Activated naive CD4-positive, alpha-beta T cell treated with anti-CD3 and anti-CD28 coated beads, Interleukin-2, amount 10 ng/mL, durations not matched to agents 7 days and 5 days (primary cell): ENCODE measurements at regions not wholly inside any gene's neighbourhood (a gene's known extent, or its start where the extent isn't known, plus 50 kb on each side); places are given as distances from the start of the nearest gene placed in this dataset.
"Not testable (repeated sequence)": the region's sequence is repeated elsewhere in the genome, so short reads cannot be mapped to it uniquely, and the experiment has no call there.

Source experiments
- CTCF ChIA-PET: fragments of 350-600 bp; sonication (Branson Sonifier 250); formaldehyde crosslinking; loops from one replicate; lab custom pipeline; 2021; ENCODE audit warnings: antibody characterized with exemption; lab: Charles Lee
- DNase-seq: peaks from one replicate; pipeline ENCODE4 v3.0.0-alpha.2; 2020
- H3K27ac Mint-ChIP-seq: one replicate; pipeline ENCODE4 v1.8.0; 2021; ENCODE audit warnings: mild to moderate bottlenecking, moderate library complexity, mixed read lengths
- H3K27me3 Mint-ChIP-seq: one replicate; pipeline ENCODE4 v1.8.0; 2021; ENCODE audit warnings: mild to moderate bottlenecking, mixed read lengths
- H3K36me3 Mint-ChIP-seq: one replicate; pipeline ENCODE4 v1.8.0; 2021; ENCODE audit warnings: mixed read lengths
- H3K4me1 Mint-ChIP-seq: one replicate; pipeline ENCODE4 v1.8.0; 2021; ENCODE audit warnings: mixed read lengths
- H3K4me3 Mint-ChIP-seq: one replicate; pipeline ENCODE4 v1.8.0; 2021; ENCODE audit warnings: mild to moderate bottlenecking, moderate library complexity, mixed read lengths
- H3K9me3 Mint-ChIP-seq: one replicate; pipeline ENCODE4 v1.8.0; 2021; ENCODE audit warnings: mixed read lengths

GRCh38 chr11:41519696-41520095 is 60.2 kb upstream of the LRRC4C start:
- H3K36me3 Mint-ChIP-seq = no peaks in the 10 kb centered on the region
- H3K4me1 Mint-ChIP-seq = no peaks in the 10 kb centered on the region
- CTCF ChIA-PET = no interaction called here
- H3K27ac Mint-ChIP-seq = no peak overlapping the region
- peaks cover 2% of the 10 kb centered on the region for H3K9me3 Mint-ChIP-seq
- no peak for DNase-seq
- H3K27me3 Mint-ChIP-seq = no peaks in the 10 kb centered on the region
- no peak overlapping the region for H3K4me3 Mint-ChIP-seq

- H3K27ac Mint-ChIP-seq = no peak overlapping the region
- no peak overlapping the region for H3K4me3 Mint-ChIP-seq
- no peaks in the 10 kb centered on the region for H3K27me3 Mint-ChIP-seq
- H3K9me3 Mint-ChIP-seq = peaks cover 6% of the 10 kb centered on the region
- no peaks in the 10 kb centered on the region for H3K4me1 Mint-ChIP-seq
- H3K36me3 Mint-ChIP-seq = no peaks in the 10 kb centered on the region
- CTCF ChIA-PET = no interaction called here
- DNase-seq = no peak
Measured at GRCh38 chr11:41522391-41522790, 62.9 kb upstream of the LRRC4C start.

- no peaks in the 10 kb centered on the region for H3K36me3 Mint-ChIP-seq
- H3K4me3 Mint-ChIP-seq = no peak overlapping the region
- H3K4me1 Mint-ChIP-seq = no peaks in the 10 kb centered on the region
- peaks cover 6% of the 10 kb centered on the region for H3K9me3 Mint-ChIP-seq
- H3K27me3 Mint-ChIP-seq = no peaks in the 10 kb centered on the region
- H3K27ac Mint-ChIP-seq = no peak overlapping the region
- no peak for DNase-seq
- CTCF ChIA-PET = no interaction called here
Measured at GRCh38 chr11:41522899-41523672, 63.6 kb upstream of the LRRC4C start.

- peaks cover 9% of the 10 kb centered on the region for H3K9me3 Mint-ChIP-seq
- DNase-seq = no peak
- H3K4me1 Mint-ChIP-seq = no peaks in the 10 kb centered on the region
- CTCF ChIA-PET = no interaction called here
- H3K27me3 Mint-ChIP-seq = no peaks in the 10 kb centered on the region
- no peak overlapping the region for H3K4me3 Mint-ChIP-seq
- no peak overlapping the region for H3K27ac Mint-ChIP-seq
- no peaks in the 10 kb centered on the region for H3K36me3 Mint-ChIP-seq
Measured at GRCh38 chr11:41527530-41527929, 68.1 kb upstream of the LRRC4C start.

GRCh38 chr11:41532413-41532812 is 73.0 kb upstream of the LRRC4C start:
- no peak overlapping the region for H3K4me3 Mint-ChIP-seq
- no peak for DNase-seq
- H3K36me3 Mint-ChIP-seq = no peaks in the 10 kb centered on the region
- no peaks in the 10 kb centered on the region for H3K27me3 Mint-ChIP-seq
- H3K27ac Mint-ChIP-seq = no peak overlapping the region
- peaks cover 6% of the 10 kb centered on the region for H3K9me3 Mint-ChIP-seq
- CTCF ChIA-PET = no interaction called here
- no peaks in the 10 kb centered on the region for H3K4me1 Mint-ChIP-seq

GRCh38 chr11:41533761-41534160 is 74.3 kb upstream of the LRRC4C start:
- CTCF ChIA-PET = no interaction called here
- DNase-seq = no peak
- Mint-ChIP-seq H3K27ac (no peak overlapping the region), H3K4me3 (no peak overlapping the region), H3K27me3 (no peaks in the 10 kb centered on the region), H3K36me3 (no peaks in the 10 kb centered on the region), H3K9me3 (peaks cover 8% of the 10 kb centered on the region), H3K4me1 (no peaks in the 10 kb centered on the region)

- Mint-ChIP-seq H3K4me3 (no peak overlapping the region), H3K27me3 (no peaks in the 10 kb centered on the region), H3K36me3 (no peaks in the 10 kb centered on the region), H3K27ac (no peak overlapping the region), H3K9me3 (peaks cover 9% of the 10 kb centered on the region), H3K4me1 (no peaks in the 10 kb centered on the region)
- DNase-seq = no peak
- CTCF ChIA-PET = no interaction called here
Measured at GRCh38 chr11:41534391-41534790, 74.9 kb upstream of the LRRC4C start.

- Mint-ChIP-seq H3K27me3 (no peaks in the 10 kb centered on the region), H3K27ac (no peak overlapping the region), H3K4me1 (no peaks in the 10 kb centered on the region), H3K9me3 (peaks cover 11% of the 10 kb centered on the region), H3K4me3 (no peak overlapping the region), H3K36me3 (no peaks in the 10 kb centered on the region)
- CTCF ChIA-PET = no interaction called here
- DNase-seq = no peak
Measured at GRCh38 chr11:41534861-41535260, 75.4 kb upstream of the LRRC4C start.

- Mint-ChIP-seq H3K4me3 (no peak overlapping the region), H3K27ac (no peak overlapping the region), H3K4me1 (no peaks in the 10 kb centered on the region), H3K9me3 (peaks cover 11% of the 10 kb centered on the region), H3K36me3 (no peaks in the 10 kb centered on the region), H3K27me3 (no peaks in the 10 kb centered on the region)
- CTCF ChIA-PET = no interaction called here
- no peak for DNase-seq
Measured at GRCh38 chr11:41536021-41536568, 76.6 kb upstream of the LRRC4C start.

GRCh38 chr11:41544902-41545301 is 85.5 kb upstream of the LRRC4C start:
- H3K27ac Mint-ChIP-seq, H3K4me3 Mint-ChIP-seq, H3K27me3 Mint-ChIP-seq, CTCF ChIA-PET, H3K36me3 Mint-ChIP-seq, DNase-seq, H3K4me1 Mint-ChIP-seq: not testable (repeated sequence)
- peaks cover 18% of the 10 kb centered on the region for H3K9me3 Mint-ChIP-seq

- CTCF ChIA-PET = no interaction called here
- H3K4me3 Mint-ChIP-seq = no peak overlapping the region
Measured at GRCh38 chr11:41578421-41579051, 119.1 kb upstream of the LRRC4C start.

GRCh38 chr11:41579546-41579945 is 120.1 kb upstream of the LRRC4C start:
- H3K36me3 Mint-ChIP-seq = no peaks in the 10 kb centered on the region
- peaks cover 8% of the 10 kb centered on the region for H3K9me3 Mint-ChIP-seq
- CTCF ChIA-PET = no interaction called here
- no peak overlapping the region for H3K27ac Mint-ChIP-seq
- no peaks in the 10 kb centered on the region for H3K4me1 Mint-ChIP-seq
- no peaks in the 10 kb centered on the region for H3K27me3 Mint-ChIP-seq
- no peak overlapping the region for H3K4me3 Mint-ChIP-seq
- no peak for DNase-seq

More at GRCh38 chr11:41578421-41579051, 119.1 kb upstream of the LRRC4C start:
- Mint-ChIP-seq H3K9me3 (peaks cover 8% of the 10 kb centered on the region), H3K36me3 (no peaks in the 10 kb centered on the region), H3K27ac (no peak overlapping the region), H3K4me1 (no peaks in the 10 kb centered on the region), H3K27me3 (no peaks in the 10 kb centered on the region)
- DNase-seq = no peak

- CTCF ChIA-PET = no interaction called here
- Mint-ChIP-seq H3K9me3 (peaks cover 15% of the 10 kb centered on the region), H3K27me3 (no peaks in the 10 kb centered on the region), H3K4me1 (no peaks in the 10 kb centered on the region), H3K4me3 (no peak overlapping the region), H3K27ac (no peak overlapping the region), H3K36me3 (no peaks in the 10 kb centered on the region)
- no peak for DNase-seq
Measured at GRCh38 chr11:41609511-41609910, 150.1 kb upstream of the LRRC4C start.

GRCh38 chr11:41612415-41612814 is 153.0 kb upstream of the LRRC4C start:
- H3K27me3 Mint-ChIP-seq = no peaks in the 10 kb centered on the region
- DNase-seq = no peak
- no peaks in the 10 kb centered on the region for H3K4me1 Mint-ChIP-seq
- CTCF ChIA-PET = no interaction called here
- H3K27ac Mint-ChIP-seq = no peak overlapping the region
- H3K36me3 Mint-ChIP-seq = no peaks in the 10 kb centered on the region
- no peak overlapping the region for H3K4me3 Mint-ChIP-seq
- H3K9me3 Mint-ChIP-seq = peaks cover 9% of the 10 kb centered on the region

GRCh38 chr11:41613326-41613725 is 153.9 kb upstream of the LRRC4C start:
- CTCF ChIA-PET = no interaction called here
- Mint-ChIP-seq H3K36me3 (no peaks in the 10 kb centered on the region), H3K4me1 (no peaks in the 10 kb centered on the region), H3K27ac (no peak overlapping the region), H3K9me3 (peaks cover 9% of the 10 kb centered on the region), H3K27me3 (no peaks in the 10 kb centered on the region), H3K4me3 (no peak overlapping the region)
- DNase-seq = no peak
